HG02642 (cell line): ENCODE measurements at regions not wholly inside any gene's neighbourhood (a gene's known extent, or its start where the extent isn't known, plus 50 kb on each side); places are given as distances from the start of the nearest gene placed in this dataset.
"Not testable (repeated sequence)": the region's sequence is repeated elsewhere in the genome, so short reads cannot be mapped to it uniquely, and the experiment has no call there.

ENCODE experiments used
- ATAC-seq: cut with Tn5 transposase; IDR thresholded peaks from one replicate; pipeline ENCODE4 v1.9.1; 2021; ENCODE audit warnings: mild to moderate bottlenecking; ENCODE audit not compliant: unreplicated experiment, poor library complexity

GRCh38 chr1:88528792-88529191, 155.3 kb upstream of the PKN2 start:
- ATAC-seq: no peak

GRCh38 chr1:88529581-88529980, 154.5 kb upstream of the PKN2 start:
- ATAC-seq: no peak

GRCh38 chr1:88530246-88530645, 153.8 kb upstream of the PKN2 start:
- ATAC-seq: no peak

- ATAC-seq: no peak
Measured at GRCh38 chr1:88537787-88538186, 146.3 kb upstream of the PKN2 start.

- ATAC-seq: no peak
Measured at GRCh38 chr1:88538222-88538899, 145.7 kb upstream of the PKN2 start.

GRCh38 chr1:88540255-88540654, 143.8 kb upstream of the PKN2 start:
- no peak for ATAC-seq

GRCh38 chr1:88541596-88541995, 142.5 kb upstream of the PKN2 start:
- ATAC-seq: no peak

- ATAC-seq: no peak
Measured at GRCh38 chr1:88544195-88544594, 139.9 kb upstream of the PKN2 start.

GRCh38 chr1:88549536-88549935, 134.5 kb upstream of the PKN2 start:
- no peak for ATAC-seq

GRCh38 chr1:88552226-88552625, 131.8 kb upstream of the PKN2 start:
- ATAC-seq: no peak

- no peak for ATAC-seq
Measured at GRCh38 chr1:88557014-88557413, 127.1 kb upstream of the PKN2 start.

- ATAC-seq: no peak
Measured at GRCh38 chr1:88560621-88561020, 123.5 kb upstream of the PKN2 start.

- ATAC-seq: no peak
Measured at GRCh38 chr1:88562991-88563390, 121.1 kb upstream of the PKN2 start.

GRCh38 chr1:88566615-88567387, 117.3 kb upstream of the PKN2 start:
- no peak for ATAC-seq

- no peak for ATAC-seq
Measured at GRCh38 chr1:88571506-88571905, 112.6 kb upstream of the PKN2 start.

GRCh38 chr1:88579598-88579997, 104.5 kb upstream of the PKN2 start:
- no peak for ATAC-seq

- no peak for ATAC-seq
Measured at GRCh38 chr1:88581703-88582102, 102.4 kb upstream of the PKN2 start.

GRCh38 chr1:88593358-88593757, 90.7 kb upstream of the PKN2 start:
- ATAC-seq: no peak

- ATAC-seq: peak; percentile 68
Measured at GRCh38 chr1:88595355-88596002, 88.6 kb upstream of the PKN2 start.

- not testable (repeated sequence) for ATAC-seq
Measured at GRCh38 chr1:88597973-88598372, 86.1 kb upstream of the PKN2 start.

GRCh38 chr1:88608139-88608943, 75.7 kb upstream of the PKN2 start:
- peak; percentile 70 for ATAC-seq
